ENCODE measurements at regions not wholly inside any gene's neighbourhood (a gene's known extent, or its start where the extent isn't known, plus 50 kb on each side); places are given as distances from the start of the nearest gene placed in this dataset.

- H3K9me3 ChIP-seq (ENCODE audit: insufficient read depth in 2 of 2, low read depth in 1 of 2, low read length in 1 of 2), result no peaks in the 10 kb centered on the region
- H3K4ac ChIP-seq (replicated peaks; ENCODE audit: insufficient read length, low read depth, low read length), result no peak overlapping the region
- H2BK120ac ChIP-seq (replicated peaks; ENCODE audit: low read depth, low read length), result no peak overlapping the region
- H3K23ac ChIP-seq (ENCODE audit: insufficient read length), result no peak overlapping the region
- H3K79me2 ChIP-seq (ENCODE audit: control insufficient read depth in 1 of 2, insufficient read depth in 2 of 2, low read length in 2 of 2), result no peaks in the 10 kb centered on the region
- H3K79me1 ChIP-seq (ENCODE audit: low read depth, low read length), result no peaks in the 10 kb centered on the region
- no peak overlapping the region for H4K5ac ChIP-seq (ENCODE audit: insufficient read length, low read depth, low read length)
- H4K91ac ChIP-seq (replicated peaks; ENCODE audit: insufficient read length, low read length), result no peak overlapping the region
- FAIRE-seq, result no peak
- H2AFZ ChIP-seq (ENCODE audit: low read length), result no peak overlapping the region
- H3K27me3 ChIP-seq (replicated peaks in 1 of 4; ENCODE audit: control insufficient read depth in 3 of 4, extremely low read depth in 1 of 4, insufficient read depth in 3 of 4, low read length in 3 of 4), result no peaks in the 10 kb centered on the region
- WGBS, 2 experiments (ENCODE audit: extremely low coverage in 1 of 2, insufficient coverage in 1 of 2, insufficient read length in 1 of 2, insufficient replicate concordance in 2 of 2, low coverage in 1 of 2, low lambda C conversion rate in 2 of 2, missing lambda C conversion rate in 1 of 2), result 82% methylated on average over 1 of the region's 1 CpG; no CpG with 5 or more reads in 1 of the 2 experiments
- no peaks in the 10 kb centered on the region for H3K23me2 ChIP-seq (ENCODE audit: low read depth, low read length)
- H3K56ac ChIP-seq (replicated peaks; ENCODE audit: insufficient read length, low read depth, low read length), result no peak overlapping the region
- POLR2A ChIA-PET (ENCODE audit: partially characterized antibody), result interaction anchor here (0.6 kb wide), 1 partner anchor 60 kb away, joined by 3 read pairs; no protein-coding TSS in a partner anchor
- no peaks in the 10 kb centered on the region for H3K36me3 ChIP-seq (ENCODE audit: control insufficient read depth in 2 of 4, insufficient read depth in 4 of 4, low read length in 3 of 4)
- H3K4me3 ChIP-seq (ENCODE audit: extremely low read depth in 1 of 4, insufficient read depth in 2 of 4, low read depth in 3 of 4, low read length in 4 of 4), result no peak overlapping the region
- no peak overlapping the region for H3K14ac ChIP-seq (ENCODE audit: insufficient read length)
- DNase-seq (ENCODE audit: low read depth in 1 of 2, low spot score in 2 of 2), result no peak
- CTCF ChIA-PET (ENCODE audit: partially characterized antibody), result interaction anchor here (0.6 to 1.1 kb wide), 2 partner anchors 12 to 55 kb away, joined by 3 to 4 read pairs; no protein-coding TSS in a partner anchor
- H3K9ac ChIP-seq (replicated peaks in 1 of 4; ENCODE audit: extremely low read depth in 1 of 4, low read depth in 3 of 4, low read length in 3 of 4), result no peak overlapping the region
- no peaks in the 10 kb centered on the region for H4K20me1 ChIP-seq (replicated peaks in 1 of 2; ENCODE audit: control insufficient read depth in 1 of 2, insufficient read depth in 2 of 2, low read length in 2 of 2)
- no peak overlapping the region for H3K4me2 ChIP-seq (ENCODE audit: insufficient read depth in 1 of 2, low read depth in 2 of 2, low read length in 2 of 2)
- H2BK20ac ChIP-seq (ENCODE audit: low read length), result no peak overlapping the region
- no peak overlapping the region for H2AK5ac ChIP-seq (ENCODE audit: low read depth, low read length)
- no peak overlapping the region for H2BK12ac ChIP-seq (ENCODE audit: low read depth, low read length)
- H2BK5ac ChIP-seq (ENCODE audit: low read depth, low read length), result no peak overlapping the region
- H2BK15ac ChIP-seq (ENCODE audit: low read length), result no peak overlapping the region
- H3K4me1 ChIP-seq (replicated peaks in 1 of 4; ENCODE audit: control insufficient read depth in 3 of 4, insufficient read depth in 4 of 4, low read length in 3 of 4), result no peaks in the 10 kb centered on the region
- TF ChIP-seq RFX5 (IDR thresholded peaks at IDR 0.05; ENCODE audit: borderline replicate concordance, low read depth, low read length) (no peak), CHD1 (IDR thresholded peaks at IDR 0.05; ENCODE audit: low read depth, low read length) (no peak), GTF2F1 (IDR thresholded peaks at IDR 0.05; ENCODE audit: borderline replicate concordance, low read depth, low read length) (no peak), RNF2 (IDR thresholded peaks at IDR 0.05; ENCODE audit: borderline replicate concordance, low read depth, low read length, missing control alignments, poor library complexity, severe bottlenecking) (no peak), KDM5A (IDR thresholded peaks at IDR 0.05; ENCODE audit: low read length) (no peak)
- H4K8ac ChIP-seq (ENCODE audit: extremely low read depth, insufficient read depth, low read length), result no peak overlapping the region
- no peak overlapping the region for H3K27ac ChIP-seq (ENCODE audit: low read depth, low read length)
- H3K18ac ChIP-seq (ENCODE audit: extremely low read depth, low read length), result no peak overlapping the region
These were observed 143.7 kb upstream of the CDH5 start for GRCh38 chr16:66222756-66223155.

Data from H1 (cell line).